ENCODE measurements at regions not wholly inside any gene's neighbourhood (a gene's known extent, or its start where the extent isn't known, plus 50 kb on each side); places are given as distances from the start of the nearest gene placed in this dataset.
"Not testable (repeated sequence)": the region's sequence is repeated elsewhere in the genome, so short reads cannot be mapped to it uniquely, and the experiment has no call there.

GRCh38 chr9:62952840-62953239, 1763.0 kb downstream of the SPATA31A7 start:
- DNase-seq (ENCODE audit: low read depth in 2 of 3, low spot score in 2 of 3), result not testable (repeated sequence)

All from activated CD8-positive, alpha-beta memory T cell treated with anti-CD3 and anti-CD28 coated beads for 48 hours (primary cell).